DMS53 treated with DMSO at 0.1 percent for 48 hours (cell line): ENCODE measurements at regions not wholly inside any gene's neighbourhood (a gene's known extent, or its start where the extent isn't known, plus 50 kb on each side); places are given as distances from the start of the nearest gene placed in this dataset.
A peak's percentile ranks its signal among the peaks of the same experiment; 100 is the strongest.
"Not testable (repeated sequence)": the region's sequence is repeated elsewhere in the genome, so short reads cannot be mapped to it uniquely, and the experiment has no call there.

Experiments used
- DNase-seq: peaks from one replicate; lab custom pipeline; 2025; ENCODE audit not compliant: unreplicated experiment; lab: John Stamatoyannopoulos, UW

DNA sequence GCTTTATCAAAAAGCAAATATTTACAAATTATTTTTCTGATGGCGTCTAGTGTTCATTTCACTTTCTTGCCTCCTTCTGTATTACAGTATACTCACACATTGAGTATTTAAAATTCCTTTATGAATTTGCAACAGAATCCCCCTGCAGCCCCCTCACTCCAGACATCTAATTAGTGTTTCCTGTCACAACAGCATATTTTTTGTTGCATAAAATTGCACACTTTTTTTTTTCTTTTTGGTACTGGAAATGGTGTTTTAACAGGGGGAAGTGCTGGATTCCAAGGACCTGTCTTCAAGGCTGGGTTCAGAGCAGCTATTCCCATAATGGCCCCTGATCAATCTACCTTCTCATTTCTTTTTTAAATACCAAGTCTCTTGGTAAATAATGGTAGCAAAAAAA, 184.3 kb upstream of the HMCN1 start:
- DNase-seq, result no peak

DNA sequence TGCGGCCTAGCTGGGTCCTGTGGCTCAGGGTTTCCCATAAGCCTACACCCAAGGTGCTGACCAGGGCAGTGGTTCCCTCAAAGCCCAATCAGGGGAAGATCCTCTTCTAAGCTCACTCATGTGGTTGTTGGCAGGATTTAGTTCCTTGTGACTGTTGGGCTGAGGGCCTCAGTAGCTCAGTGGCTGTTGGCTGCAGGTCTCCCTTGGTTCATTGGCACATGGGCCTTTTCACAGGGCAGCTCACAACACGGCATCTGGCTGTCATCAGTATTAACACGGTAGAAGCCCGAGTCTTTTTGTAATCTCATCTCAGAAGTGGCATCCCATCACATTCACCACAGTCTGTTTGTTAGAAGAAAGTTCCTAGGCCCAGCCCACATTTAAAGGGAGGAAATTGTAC, 188.2 kb upstream of the HMCN1 start:
- no peak for DNase-seq

DNA sequence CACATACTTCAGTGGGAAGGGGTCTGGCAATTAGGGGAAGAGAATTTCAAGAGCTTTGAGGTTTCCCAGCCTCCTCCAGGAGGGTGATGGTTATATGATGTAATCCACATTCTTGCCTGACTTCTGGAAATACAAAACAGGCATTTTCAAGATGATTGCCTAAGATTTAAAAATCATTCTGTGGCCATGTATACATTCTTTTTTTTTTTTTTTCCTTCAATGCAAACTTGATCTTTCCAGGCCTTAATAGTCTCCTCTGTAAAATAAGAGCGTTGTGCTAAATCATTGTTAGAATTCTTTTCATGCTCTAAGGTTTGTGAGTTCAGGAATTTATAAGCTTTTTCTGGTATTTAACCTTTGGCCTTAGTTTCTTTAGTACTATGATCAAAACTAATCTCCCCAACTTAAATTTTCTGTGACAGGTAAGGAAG, 192.3 kb upstream of the HMCN1 start:
- no peak for DNase-seq

DNA sequence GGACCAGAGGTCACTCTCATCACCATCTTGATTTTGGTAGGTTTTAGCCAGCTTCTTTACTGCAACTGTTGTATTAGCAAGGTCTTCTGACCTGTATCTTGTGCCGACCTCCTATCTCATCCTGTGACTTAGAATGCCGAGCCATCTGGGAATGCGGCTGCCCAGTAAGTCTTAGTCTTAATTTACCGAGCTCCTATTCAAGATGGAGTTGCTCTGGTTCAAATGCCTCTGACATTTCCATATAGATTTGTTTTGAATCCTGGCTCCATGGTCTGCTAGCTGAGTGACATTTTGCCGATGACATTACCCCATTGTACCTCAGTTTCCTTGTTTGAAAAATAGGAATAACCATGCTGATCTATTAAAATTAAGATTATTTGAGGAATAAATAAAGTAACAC, 193.9 kb upstream of the HMCN1 start:
- no peak for DNase-seq

DNA sequence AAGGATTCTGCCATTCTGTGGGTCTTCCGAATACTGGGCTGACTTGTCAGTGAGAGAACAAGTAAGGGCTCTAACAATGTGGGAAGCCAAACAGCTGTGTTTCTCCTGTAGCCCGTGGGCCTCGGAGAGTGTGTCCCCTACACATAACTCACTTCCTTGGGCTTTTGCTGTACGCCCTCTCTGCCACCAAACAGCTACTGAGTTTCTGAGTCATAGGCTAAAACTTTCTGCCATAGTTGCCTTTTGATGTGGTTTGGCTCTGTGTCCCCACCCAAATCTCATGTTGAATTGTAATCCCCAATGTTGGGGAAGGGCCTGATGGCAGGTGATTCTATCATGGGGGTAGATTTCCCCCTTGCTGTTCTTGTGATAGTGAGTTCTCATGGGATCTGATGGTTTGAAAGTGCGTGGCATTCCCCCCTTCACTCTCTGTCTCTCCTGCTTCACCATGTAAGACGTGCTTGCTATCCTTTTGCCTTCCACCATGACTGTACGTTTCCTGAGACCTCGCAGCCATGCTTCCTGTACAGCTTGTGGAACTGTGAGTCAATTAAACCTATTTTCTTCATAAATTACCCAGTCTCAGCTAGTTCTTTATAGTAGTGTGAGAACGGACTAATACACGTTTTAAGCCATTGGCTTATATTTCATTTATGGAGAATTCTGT, 194.8 kb upstream of the HMCN1 start:
- DNase-seq, result no peak

DNA sequence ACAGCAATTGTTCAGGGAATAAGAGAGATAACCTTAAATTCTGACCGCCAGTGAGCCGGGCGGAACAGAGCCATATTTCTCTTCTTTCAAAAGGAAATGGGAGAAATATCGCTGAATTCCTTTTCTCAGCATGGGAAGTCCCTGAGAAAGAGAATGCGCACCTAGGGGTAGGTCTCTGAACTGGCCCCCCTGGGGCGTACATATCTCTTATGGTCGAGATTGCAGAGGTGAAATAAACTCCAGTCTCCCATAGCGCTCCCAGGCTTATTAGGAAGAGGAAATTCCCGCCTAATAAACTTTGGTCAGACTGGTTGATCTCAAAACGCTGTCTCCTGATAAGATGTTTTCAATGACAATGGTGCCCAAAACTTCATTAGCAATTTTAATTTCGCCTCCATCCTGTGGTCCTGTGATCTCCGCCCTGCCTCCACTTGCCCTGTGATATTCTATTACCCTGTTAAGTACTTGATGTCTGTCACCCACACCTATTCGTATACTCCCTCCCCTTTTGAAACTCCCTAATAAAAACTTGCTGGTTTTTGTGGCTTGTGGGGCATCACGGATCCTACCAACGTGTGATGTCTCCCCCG, 195.8 kb upstream of the HMCN1 start:
- not testable (repeated sequence) for DNase-seq

DNA sequence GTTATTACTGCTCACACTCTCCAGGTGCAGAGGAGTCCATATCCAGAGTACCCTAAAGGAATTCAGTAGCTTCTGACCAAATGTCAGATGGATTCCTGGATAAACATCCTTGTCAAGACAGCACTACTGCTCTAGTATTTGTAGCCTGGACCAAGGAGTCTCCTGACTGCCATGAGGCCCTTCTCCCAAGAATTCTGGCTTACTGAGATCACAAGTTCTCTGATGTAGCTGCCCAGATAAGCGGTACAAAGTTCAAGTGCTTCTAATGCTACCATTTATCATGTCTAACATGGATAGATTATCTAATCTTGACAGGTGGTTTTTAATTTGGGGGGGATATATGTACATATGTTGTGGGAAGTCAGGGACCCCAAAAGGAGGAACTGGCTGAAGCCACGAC, 196.6 kb upstream of the HMCN1 start:
- DNase-seq, result no peak

DNA sequence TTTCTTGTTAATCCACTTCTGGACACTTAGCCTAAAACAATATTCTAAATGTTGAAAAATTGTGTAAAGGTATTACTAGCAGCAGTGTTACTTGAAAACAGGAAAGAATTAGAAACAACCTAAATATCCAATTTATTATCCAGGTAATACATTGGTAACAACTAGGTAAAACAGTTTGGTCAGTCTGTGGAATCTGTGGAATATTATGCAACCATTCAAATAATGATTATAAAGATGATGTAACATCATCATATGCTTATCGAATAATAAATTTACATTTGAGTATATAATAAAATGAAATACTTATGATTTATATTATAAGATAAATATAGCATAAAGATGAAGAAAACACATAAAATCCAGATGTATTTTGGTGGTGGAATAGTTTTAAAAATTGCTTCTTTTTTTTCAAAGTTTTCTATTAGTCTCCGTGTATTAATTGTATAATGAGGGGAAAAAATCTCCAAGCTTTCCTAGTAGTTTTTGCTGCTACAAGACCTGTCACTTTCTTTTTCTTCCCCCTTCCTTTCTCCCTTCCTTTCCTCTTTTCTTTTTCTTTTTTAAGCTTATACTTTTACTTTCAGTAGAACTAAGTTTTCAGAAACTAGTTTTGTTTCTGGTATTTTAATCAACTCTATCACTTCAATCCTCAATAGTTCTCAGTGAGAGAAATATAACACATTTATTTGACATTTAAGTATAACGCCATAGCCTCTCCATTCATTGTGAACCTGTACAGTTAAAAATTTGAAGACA, 197.8 kb upstream of the HMCN1 start:
- no peak for DNase-seq

DNA sequence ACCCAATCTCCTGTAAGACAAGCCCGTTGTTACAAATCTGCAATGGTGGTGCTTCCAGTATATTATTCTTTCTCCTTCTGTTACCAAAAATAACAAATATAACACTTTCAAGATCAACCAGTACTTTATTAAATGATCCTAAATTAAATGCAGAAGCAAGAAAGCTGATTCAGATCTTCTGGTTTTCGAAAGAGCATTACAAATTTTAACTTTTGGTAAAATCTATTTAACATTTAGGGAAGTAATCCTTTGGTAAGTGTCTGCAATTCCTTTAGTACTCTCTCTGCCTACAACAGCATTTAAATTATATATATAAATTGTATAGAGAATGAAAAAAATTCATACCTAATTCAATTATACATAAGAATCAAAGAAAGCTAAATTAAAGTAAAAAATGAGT, 198.6 kb upstream of the HMCN1 start:
- no peak for DNase-seq

DNA sequence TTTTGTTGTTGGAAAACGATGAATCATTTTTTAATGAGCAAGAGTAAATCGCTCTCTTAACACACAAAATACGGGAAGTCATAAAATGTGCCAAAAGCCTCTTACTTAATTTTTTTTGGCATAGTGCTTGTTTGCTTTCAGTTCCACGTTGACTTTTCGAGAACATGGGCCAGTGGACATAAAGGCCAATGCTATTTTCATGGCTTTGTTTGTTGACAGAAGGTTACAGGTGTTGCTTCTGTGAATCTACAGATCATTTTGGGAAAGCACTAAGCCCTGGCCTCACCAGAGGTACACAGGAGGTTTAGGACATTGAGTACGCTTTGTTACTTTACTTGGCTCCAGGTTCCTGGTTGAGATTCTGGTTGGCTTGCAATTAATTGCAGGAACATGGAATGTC, 199.4 kb upstream of the HMCN1 start:
- DNase-seq, result peak; percentile 28

DNA sequence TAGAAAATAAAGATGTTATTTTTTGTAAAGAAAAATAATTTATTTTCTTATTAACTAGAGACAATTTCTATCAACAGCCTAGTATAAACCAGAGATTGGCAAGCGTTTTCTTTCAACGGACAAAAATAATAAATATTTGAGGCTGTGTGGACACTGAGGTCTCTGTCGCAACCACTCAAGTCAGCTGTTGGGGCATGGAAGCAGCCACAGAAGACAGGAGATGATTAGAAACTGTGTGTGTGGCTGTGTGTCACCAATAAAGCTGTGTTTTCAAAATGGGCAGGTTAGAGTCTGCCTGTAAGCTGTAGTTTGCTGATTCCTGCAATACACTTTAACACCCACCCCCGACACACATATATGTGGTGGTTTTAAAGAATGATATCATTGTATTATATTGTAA, 200.6 kb upstream of the HMCN1 start:
- DNase-seq, result no peak

DNA sequence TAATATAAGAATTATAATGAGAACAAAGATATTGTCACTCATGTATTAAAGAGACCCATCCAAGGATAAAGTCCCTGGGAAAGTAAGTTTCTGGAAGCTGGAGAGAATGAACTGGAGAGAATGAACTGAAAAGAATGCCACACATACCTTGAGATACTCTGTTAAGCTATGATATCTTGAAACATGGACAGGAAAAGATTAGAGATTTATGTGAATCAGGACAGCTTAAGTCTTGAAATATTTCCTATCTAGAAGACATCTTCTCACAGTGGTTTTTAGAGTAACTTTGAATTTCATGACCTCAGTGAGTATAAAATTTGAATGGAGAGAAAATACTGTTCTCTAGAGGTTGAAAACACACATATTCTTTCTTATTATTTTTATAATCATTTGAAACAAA, 201.3 kb upstream of the HMCN1 start:
- DNase-seq, result no peak

DNA sequence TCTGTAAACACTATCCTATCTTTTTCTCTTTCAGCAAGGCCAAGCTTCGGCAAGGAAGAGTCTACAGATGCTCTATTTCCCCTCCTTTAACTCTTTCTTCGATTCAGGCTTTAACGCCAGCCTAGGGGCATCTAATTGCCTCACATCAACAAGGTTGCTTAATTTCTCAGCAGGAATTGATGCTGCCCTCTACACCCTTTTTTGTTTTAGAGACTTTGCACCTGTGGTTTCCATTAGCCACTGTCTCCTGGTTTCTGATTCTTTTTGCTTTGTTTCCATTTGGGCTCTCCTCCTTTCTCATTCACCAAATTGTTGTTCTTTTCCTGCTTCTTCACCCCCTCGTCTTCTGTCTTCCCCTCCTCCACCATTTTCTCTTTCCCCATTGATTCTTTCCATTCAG, 202.4 kb upstream of the HMCN1 start:
- no peak for DNase-seq

DNA sequence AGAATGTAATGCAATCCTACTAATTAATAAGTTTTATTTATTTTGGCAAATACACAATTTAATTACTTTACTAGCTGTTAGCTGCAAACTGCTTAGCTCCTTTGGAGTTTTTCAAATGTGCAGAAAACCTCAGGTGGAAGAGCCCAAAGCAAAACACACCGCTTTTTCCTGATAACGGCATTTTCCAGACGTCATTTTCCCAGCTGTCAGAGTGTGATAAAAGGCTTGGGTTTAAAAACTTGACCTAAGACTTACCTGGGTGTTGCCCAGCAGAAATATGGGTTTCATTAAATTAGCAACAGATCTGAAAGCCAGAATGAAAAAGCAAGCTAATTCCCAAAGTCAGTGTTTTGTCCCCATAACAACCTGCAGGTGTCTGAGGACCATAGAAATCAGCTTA, 204.0 kb upstream of the HMCN1 start:
- DNase-seq, result no peak

DNA sequence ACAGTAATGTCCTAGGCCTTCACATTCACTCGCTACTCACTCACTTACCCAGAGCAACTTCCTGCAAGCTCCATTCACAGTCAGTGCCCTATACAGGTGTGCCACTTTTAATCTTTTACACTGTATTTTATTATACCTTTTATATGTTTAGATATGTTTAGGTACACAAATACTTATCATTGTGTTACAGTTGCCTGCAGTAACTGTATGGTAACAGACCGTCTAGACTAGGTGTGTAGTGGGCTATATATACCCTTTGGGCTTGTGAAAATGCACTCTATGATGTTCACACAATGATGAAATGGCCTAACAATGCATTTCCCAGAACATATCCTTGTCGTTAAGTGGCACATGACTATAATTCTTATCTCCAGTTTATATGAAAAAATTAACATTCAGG, 204.5 kb upstream of the HMCN1 start:
- no peak for DNase-seq

DNA sequence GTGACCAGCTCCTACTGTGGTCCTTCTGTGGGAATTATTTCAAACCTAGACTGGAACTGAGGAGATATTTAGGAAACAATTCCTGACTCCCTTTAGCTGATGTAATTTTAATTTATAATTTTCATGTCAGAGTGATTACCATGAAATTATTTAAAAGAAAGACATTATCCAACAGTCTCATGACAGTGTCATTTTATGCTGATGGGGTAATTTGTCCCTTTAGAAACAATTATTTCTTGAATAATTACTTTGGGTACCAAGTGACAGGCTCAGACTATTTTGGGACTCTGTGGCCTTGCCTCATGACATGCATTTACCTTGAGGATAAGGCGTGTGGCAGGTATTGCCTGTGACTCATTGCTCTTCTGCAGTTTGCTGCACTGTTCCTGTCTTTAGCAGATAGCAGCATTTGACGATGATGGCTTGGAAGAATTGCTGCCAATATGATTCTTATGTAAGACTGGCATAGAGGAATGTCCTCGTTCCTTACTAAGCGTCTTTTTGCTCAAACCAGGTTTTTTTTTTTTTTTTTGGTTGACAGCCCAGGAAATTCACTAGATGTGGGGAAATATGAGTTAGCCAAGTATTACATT, 206.0 kb upstream of the HMCN1 start:
- DNase-seq, result no peak

DNA sequence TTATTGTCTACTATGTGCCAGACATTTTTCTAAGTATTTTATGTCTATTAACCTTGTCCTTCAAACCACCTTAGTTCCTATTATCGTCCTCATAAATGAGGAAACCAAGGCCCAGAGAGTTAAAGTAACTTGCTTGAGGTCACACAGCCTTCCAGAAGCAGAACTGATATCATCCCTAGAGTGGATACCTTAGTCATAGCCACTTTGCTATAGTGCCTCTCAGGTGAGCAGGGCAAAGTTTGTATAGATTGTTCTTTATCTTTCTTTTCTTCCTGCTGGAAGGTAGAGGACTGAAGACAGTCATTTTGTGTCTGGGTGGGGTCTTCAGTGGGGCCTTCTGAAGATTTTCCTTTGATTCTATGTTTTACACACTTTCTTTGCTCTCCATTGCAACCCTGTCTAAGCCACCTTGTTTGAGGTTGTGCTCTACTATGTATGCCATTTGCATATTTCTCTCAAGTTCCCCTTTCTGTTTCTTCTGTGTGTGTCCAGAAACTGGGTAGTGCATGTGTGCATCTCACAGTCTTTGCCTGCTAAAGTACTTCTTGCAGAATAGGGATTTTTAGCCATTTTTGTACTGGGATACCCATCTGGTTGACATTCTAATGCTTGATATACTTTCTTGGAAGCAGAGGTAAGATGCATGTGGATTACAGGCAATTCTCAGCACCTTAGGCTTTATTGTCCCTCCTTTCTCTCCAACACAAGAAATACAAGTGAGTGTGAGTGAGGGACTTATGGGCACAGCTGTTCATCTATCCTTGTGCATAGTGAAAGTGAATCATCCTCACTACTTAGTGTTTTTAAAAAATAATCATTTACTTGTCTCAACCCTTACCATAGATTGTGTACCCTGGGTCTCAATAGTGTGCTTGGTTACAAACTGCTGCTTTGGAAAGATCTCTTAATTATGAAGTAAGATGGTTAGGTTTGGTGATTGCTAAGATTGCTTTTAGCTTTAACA, 207.6 kb upstream of the HMCN1 start:
- DNase-seq, result no peak

DNA sequence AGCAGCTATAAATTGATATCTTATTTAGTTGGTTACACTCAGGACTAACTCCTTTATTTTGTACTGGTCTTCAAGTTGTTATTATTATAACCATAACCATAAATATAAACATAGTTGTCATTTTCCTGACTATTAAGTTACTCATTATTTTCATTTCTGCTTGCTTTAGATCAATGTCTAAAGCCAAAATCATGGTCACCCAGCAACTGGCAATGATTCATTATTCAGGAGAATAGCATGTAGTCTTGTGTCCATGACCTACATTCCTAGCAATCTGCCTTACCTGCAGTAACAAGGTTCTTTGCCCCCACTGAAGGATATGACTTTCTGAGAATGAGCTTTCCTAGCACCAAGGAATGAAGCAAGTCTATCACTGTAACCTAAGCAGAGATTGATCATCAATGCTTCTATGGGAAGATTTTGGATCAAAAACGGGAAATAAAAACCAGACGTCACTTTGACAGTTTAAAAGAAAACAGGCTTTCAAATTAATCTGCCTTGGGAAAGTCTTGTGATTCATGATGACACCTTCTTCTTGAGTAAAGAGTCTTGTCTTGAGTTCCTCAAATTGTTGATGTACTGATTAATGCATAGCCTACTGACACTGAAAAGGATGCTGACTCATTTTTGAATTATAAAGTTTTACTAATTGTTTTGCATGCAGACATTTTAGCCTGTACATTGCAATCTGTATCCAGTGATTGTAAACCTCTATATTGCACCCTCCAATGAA, 203.3 kb upstream of the IVNS1ABP start:
- DNase-seq, result no peak

DNA sequence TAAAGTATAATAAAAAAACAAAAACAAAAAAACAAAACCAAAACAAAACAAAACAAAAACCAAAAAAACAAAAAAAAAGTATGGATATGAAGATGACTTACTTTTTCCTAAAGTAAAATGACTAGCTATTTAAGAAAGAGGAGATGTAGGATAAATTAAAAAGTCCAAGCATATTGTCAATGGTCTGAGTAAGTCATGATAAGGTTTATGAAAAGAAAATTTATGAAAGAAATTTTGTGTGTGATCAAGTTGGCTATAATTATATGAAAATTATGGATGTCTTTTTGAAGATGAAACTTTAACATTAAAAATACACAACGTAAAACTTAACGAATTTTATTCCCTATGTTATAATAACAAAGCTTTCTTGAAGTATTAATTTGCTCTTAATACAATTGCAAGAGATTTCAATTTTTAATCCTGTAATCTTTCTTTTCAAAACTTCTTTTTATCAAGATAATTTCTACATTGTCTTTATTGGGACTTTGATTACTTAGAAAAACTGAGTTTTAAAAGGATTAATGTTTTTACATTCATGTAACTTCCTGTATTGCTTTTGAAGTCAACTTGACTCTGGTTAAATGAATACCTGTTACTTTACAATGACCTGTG, 200.9 kb upstream of the IVNS1ABP start:
- DNase-seq, result no peak

DNA sequence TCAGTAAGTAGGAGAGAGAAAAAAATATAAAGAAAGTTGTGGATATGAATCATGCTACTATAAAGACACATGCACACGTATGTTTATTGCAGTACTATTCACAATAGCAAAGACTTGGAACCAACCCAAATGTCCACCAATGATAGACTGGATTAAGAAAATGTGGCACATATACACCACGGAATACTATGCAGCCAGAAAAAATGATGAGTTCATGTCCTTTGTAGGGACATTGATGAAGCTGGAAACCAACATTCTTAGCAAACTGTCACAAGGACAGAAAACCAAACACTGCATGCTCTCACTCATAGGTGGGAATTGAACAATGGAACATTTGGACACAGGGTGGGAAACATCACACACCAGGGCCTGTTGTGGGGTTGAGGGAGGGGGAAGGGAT, 200.3 kb upstream of the IVNS1ABP start:
- DNase-seq, result not testable (repeated sequence)
